HL-60 (cell line): ENCODE measurements at regions not wholly inside any gene's neighbourhood (a gene's known extent, or its start where the extent isn't known, plus 50 kb on each side); places are given as distances from the start of the nearest gene placed in this dataset.

Experiments
- DNase-seq, 2 experiments: peaks; one replicate each; pipeline ENCODE4 v3.0.0-alpha.2; 2010 to 2020; ENCODE audit warnings: low read depth in 1 of 2, low spot score in 1 of 2
- H3K27ac ChIP-seq: fragments of 250-450 bp; sonication (Bioruptor Pico); replicated peaks from 2 replicates; pipeline ENCODE4 v1.5.1; 2020; ENCODE audit warnings: mild to moderate bottlenecking, moderate library complexity
- H3K27me3 ChIP-seq: fragments of 250-450 bp; sonication (Bioruptor Pico); 2 replicates; pipeline ENCODE4 v1.5.1; 2021; ENCODE audit warnings: mild to moderate bottlenecking, moderate library complexity; ENCODE audit not compliant: insufficient read depth, poor library complexity, severe bottlenecking
- H3K4me3 ChIP-seq: replicated peaks from 2 replicates; pipeline ENCODE4 v1.5.1; 2011; ENCODE audit warnings: mild to moderate bottlenecking, control low read depth, low read length; ENCODE audit not compliant: insufficient read depth
- GABPA ChIP-seq: IDR thresholded peaks from 2 replicates; pipeline ENCODE4 v1.6.1; 2012; ENCODE audit warnings: low read depth
- POLR2AphosphoS5 ChIP-seq: IDR thresholded peaks from 2 replicates; pipeline ENCODE4 v1.6.1; 2012; ENCODE audit warnings: low read depth
- REST ChIP-seq: IDR thresholded peaks from 2 replicates; pipeline ENCODE4 v1.6.1; 2012; ENCODE audit warnings: low read depth; ENCODE audit not compliant: insufficient replicate concordance
- SPI1 ChIP-seq: IDR thresholded peaks from 2 replicates; pipeline ENCODE4 v1.6.1; 2012; ENCODE audit warnings: low read depth, mild to moderate bottlenecking, borderline replicate concordance
- TF ChIP-seq, protein P1 (sequence below): IDR thresholded peaks from one replicate; pipeline ENCODE4 v1.5.1; 2011; ENCODE audit warnings: low read length, control low read depth, inconsistent platforms; ENCODE audit not compliant: insufficient read depth

DNA sequence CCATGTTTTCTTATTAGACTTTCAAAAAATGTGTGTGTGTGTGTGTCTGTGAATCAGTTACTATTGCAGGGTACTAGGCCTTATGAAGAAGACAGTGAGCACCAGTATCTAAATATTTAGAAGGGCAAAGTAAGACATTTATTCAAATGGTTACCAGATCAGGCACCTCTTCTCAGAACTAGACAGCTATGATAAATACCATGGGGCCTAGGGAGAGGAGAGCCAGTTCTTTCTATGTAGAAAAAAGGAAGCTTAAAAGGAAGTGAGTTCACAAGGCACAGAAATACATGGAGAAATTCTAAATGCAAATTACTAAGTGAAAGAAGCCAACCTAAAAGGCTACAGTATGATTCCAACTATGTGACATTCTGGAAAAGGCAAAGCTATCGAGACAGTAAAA lies 261.3 kb downstream of the SOX11 start:
- TF ChIP-seq GABPA (no peak), REST (no peak), SPI1 (no peak), POLR2AphosphoS5 (no peak)
- TF ChIP-seq, protein P1, sequence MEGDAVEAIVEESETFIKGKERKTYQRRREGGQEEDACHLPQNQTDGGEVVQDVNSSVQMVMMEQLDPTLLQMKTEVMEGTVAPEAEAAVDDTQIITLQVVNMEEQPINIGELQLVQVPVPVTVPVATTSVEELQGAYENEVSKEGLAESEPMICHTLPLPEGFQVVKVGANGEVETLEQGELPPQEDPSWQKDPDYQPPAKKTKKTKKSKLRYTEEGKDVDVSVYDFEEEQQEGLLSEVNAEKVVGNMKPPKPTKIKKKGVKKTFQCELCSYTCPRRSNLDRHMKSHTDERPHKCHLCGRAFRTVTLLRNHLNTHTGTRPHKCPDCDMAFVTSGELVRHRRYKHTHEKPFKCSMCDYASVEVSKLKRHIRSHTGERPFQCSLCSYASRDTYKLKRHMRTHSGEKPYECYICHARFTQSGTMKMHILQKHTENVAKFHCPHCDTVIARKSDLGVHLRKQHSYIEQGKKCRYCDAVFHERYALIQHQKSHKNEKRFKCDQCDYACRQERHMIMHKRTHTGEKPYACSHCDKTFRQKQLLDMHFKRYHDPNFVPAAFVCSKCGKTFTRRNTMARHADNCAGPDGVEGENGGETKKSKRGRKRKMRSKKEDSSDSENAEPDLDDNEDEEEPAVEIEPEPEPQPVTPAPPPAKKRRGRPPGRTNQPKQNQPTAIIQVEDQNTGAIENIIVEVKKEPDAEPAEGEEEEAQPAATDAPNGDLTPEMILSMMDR: no peak
- Histone ChIP-seq H3K27me3 (no peaks in the 10 kb centered on the region), H3K4me3 (no peak overlapping the region), H3K27ac (no peak overlapping the region)
- DNase-seq: no peak

DNA sequence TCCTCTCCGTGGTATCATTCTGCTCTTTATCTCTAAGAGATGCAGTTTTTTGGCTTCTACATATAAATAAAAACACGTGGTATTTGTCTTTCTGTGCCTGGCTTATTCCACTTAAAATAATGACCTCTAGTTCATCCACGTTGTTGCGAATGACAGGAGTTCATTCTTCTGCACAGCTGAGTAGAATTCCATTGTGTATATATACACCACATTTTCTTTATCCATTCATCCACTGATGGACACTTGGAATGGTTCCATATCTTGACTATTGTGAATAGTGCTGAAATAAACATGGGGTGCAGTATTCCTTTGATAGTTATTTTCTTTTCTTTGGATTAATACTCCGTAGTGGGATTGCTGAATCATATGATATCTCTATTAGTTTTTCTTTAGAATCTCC lies 262.3 kb downstream of the SOX11 start:
- H3K27ac ChIP-seq: no peak overlapping the region
- TF ChIP-seq REST (no peak), SPI1 (no peak), GABPA (no peak), POLR2AphosphoS5 (no peak)
- TF ChIP-seq, protein P1: no peak
- no peaks in the 10 kb centered on the region for H3K27me3 ChIP-seq
- H3K4me3 ChIP-seq: no peak overlapping the region
- DNase-seq: no peak

GRCh38 chr2:5955921-5956320 lies 263.7 kb downstream of the SOX11 start:
- no peaks in the 10 kb centered on the region for H3K27me3 ChIP-seq
- no peak overlapping the region for H3K27ac ChIP-seq
- DNase-seq: no peak
- no peak overlapping the region for H3K4me3 ChIP-seq
- TF ChIP-seq GABPA (no peak), POLR2AphosphoS5 (no peak), REST (no peak), SPI1 (no peak)
- TF ChIP-seq, protein P1: no peak
